Urinary bladder (tissue), 3 donors: ENCODE measurements at regions not wholly inside any gene's neighbourhood (a gene's known extent, or its start where the extent isn't known, plus 50 kb on each side); places are given as distances from the start of the nearest gene placed in this dataset.

Experiments used
- DNase-seq: peaks from one replicate; pipeline ENCODE4 v3.0.0-alpha.2; 2015; ENCODE audit errors: extremely low spot score
- H3K27ac ChIP-seq: one replicate; pipeline ENCODE4 v1.5.1; 2013; ENCODE audit warnings: low read depth, mild to moderate bottlenecking, moderate library complexity
- H3K36me3 ChIP-seq: one replicate; pipeline ENCODE4 v1.6.1; 2013; ENCODE audit warnings: mild to moderate bottlenecking, moderate library complexity; ENCODE audit not compliant: insufficient read depth
- H3K4me1 ChIP-seq: one replicate; pipeline ENCODE4 v1.6.1; 2013; ENCODE audit warnings: mild to moderate bottlenecking, moderate library complexity; ENCODE audit not compliant: insufficient read depth
- H3K4me3 ChIP-seq: one replicate; pipeline ENCODE4 v1.5.1; 2013; ENCODE audit warnings: low read depth, low read length
- WGBS: extraction: QIAGEN DNeasy Blood & Tissue Kit; methylation state at CpG from one replicate; pipeline ENCODE4 v1.1.7; 2013; 5-methylcytosine and 5-hydroxymethylcytosine counted together
- donor health status: healthy with polysubstance abuse.
- donor health status: healthy.

DNA sequence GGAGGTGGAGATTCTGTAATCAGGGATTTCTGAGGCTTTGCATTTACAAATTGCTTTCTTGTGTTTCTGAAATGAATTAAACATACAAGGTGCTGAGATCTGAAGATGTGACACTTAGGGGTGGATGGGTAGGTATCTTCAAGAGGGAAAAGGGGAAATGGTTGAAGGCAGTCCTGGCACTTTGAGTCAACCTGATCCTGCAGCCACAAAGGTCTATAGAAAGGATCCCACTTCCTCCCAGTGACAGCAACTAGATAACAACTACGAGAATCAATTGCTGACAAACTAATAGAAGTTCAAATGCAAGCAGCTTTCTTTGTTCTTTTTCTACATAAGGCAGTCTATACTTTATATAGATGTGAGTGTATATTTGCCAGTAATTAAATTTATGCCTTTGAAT is 553.3 kb downstream of the MDFIC start:
- Histone ChIP-seq H3K4me1 (no peaks in the 10 kb centered on the region), H3K27ac (no peak overlapping the region), H3K4me3 (no peak overlapping the region), H3K36me3 (no peaks in the 10 kb centered on the region)
- DNase-seq: no peak
- WGBS: 73% methylated on average over 1 of the region's 1 CpG

DNA sequence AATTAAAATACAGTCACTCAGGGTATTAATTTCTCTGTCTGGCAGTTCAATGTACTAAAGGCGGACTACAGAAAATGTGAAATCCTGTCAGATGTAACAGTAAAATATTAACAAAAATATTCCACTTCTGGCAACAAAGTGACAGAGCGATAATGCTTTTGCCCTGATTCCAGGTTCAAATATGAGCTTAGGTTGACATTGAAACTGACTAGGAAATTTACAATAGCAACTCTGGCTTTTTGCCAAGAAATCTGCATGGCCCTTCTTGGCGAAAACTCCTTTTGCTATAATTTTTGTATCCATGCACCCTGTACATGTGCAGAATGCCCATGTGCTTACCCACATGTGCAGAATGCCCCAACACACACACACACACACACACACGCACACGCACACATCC is 552.2 kb downstream of the MDFIC start:
- no peak overlapping the region for H3K4me3 ChIP-seq
- no peak overlapping the region for H3K27ac ChIP-seq
- no peak for DNase-seq
- no peaks in the 10 kb centered on the region for H3K36me3 ChIP-seq
- WGBS: 93% methylated on average over 5 of the region's 5 CpGs
- H3K4me1 ChIP-seq: no peaks in the 10 kb centered on the region

DNA sequence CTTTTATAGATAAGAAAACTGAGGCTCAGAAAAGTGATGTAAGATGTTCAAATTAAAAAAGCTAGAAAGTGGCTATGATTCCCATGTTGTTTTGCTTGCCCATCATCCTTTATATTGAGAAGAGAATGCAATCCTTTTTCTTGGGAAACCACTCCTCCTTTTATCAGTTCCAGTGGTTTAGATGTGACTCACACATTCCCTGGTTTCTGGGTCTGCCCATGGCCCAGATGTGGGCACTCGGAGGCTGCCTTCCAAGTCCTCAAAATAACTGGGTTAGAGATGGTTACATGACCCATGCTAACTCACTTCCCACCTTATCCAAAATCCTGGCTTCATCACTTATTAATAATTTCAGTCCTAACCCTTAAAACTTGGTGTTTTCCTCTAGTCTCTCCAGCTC is 550.0 kb downstream of the MDFIC start:
- Histone ChIP-seq H3K4me1 (no peaks in the 10 kb centered on the region), H3K36me3 (no peaks in the 10 kb centered on the region), H3K27ac (no peak overlapping the region), H3K4me3 (no peak overlapping the region)
- 87% methylated on average over 1 of the region's 1 CpG for WGBS
- DNase-seq: no peak

- Histone ChIP-seq H3K4me3 (no peak overlapping the region), H3K27ac (no peak overlapping the region), H3K4me1 (peaks cover 2% of the 10 kb centered on the region), H3K36me3 (no peaks in the 10 kb centered on the region)
- DNase-seq: no peak
- WGBS: 94% methylated on average over 3 of the region's 3 CpGs
Measured at GRCh38 chr7:115462301-115463015, 540.6 kb downstream of the MDFIC start.

DNA sequence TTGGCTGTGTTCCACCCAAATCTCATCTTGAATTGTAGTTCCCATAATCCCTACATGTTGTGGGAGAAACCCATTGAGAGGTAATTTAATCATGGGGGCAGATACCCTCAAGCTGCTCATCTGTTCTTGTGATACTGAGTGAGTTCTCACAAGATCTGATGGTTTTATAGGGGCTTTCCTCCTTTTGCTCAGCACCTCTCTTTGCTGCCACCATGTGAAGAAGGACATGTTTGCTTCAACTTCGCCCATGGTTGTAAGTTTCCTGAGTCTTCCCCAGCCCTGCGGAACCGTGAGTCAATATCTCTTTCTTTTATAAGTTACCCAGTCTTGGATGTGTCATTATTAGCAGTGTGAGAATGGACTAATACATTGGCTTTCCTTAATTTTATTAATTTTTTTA is 527.8 kb downstream of the MDFIC start:
- H3K4me3 ChIP-seq: no peak overlapping the region
- no peaks in the 10 kb centered on the region for H3K36me3 ChIP-seq
- 79% methylated on average over 3 of the region's 3 CpGs for WGBS
- H3K4me1 ChIP-seq: no peaks in the 10 kb centered on the region
- no peak overlapping the region for H3K27ac ChIP-seq
- DNase-seq: no peak

- Histone ChIP-seq H3K4me1 (no peaks in the 10 kb centered on the region), H3K27ac (no peak overlapping the region), H3K36me3 (no peaks in the 10 kb centered on the region), H3K4me3 (no peak overlapping the region)
- 90% methylated on average over 2 of the region's 2 CpGs for WGBS
- no peak for DNase-seq
Measured at GRCh38 chr7:115447495-115447894, 525.6 kb downstream of the MDFIC start.

DNA sequence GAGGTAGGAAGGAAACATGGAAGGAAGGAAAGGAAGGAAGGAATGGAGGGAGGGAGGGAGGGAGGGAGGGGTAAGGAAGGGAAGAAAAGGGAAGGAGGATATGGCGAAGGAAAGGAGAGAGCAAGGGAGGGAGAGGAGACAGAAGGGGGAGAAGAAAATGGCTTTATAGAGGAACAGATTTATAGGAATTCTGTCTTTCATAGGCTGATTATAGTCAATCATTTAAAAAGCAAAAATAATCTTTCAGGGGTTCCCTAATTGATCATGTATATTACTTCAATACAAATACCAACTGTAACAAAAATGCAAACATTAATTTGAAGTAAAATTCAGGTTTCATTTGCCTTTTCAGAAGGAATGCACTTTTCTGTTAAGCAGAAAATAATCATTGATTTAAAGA is 519.1 kb downstream of the MDFIC start:
- H3K4me3 ChIP-seq: no peak overlapping the region
- no peak for DNase-seq
- WGBS: 92% methylated on average over 1 of the region's 1 CpG
- no peaks in the 10 kb centered on the region for H3K4me1 ChIP-seq
- H3K36me3 ChIP-seq: no peaks in the 10 kb centered on the region
- no peak overlapping the region for H3K27ac ChIP-seq

DNA sequence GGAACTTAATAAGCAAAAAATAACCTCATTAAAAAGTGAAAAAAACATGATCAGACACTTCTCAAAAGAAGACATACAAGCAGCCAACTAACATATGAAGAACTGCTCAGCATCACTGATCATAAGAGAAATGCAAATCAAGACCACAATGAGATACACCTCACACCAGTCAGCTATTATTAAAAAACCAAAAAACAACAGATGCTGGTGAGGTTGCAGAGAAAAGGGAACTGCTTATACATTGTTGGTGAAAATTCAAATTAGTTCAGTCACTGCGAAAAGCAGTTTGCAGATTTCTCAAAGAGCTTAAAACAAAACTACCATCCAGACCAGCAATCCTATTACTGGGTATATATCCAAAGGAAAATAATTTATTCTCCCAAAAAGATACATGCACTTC is 513.3 kb downstream of the MDFIC start:
- WGBS: 97% methylated on average over 1 of the region's 1 CpG
- Histone ChIP-seq H3K27ac (no peak overlapping the region), H3K4me3 (no peak overlapping the region), H3K4me1 (no peaks in the 10 kb centered on the region), H3K36me3 (no peaks in the 10 kb centered on the region)
- DNase-seq: no peak

DNA sequence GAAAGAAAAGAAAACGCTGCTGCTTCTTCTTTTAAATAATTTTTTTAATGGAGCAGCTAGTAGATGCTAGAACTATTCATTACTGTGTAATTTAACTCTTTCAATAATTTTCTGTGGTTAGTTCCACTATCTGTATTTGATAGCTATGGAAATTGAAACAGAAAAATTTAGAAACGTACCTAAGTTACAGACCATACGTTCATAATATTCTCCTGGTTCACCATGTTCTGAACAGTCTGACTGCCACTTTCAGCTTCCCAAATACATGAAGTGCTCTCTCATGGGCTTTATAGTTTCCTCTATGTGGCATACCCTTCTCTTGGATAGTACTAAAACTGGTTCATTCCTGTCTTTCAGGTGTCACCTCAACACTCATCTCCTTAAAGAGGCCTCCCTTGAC is 508.0 kb downstream of the MDFIC start:
- Histone ChIP-seq H3K4me1 (no peaks in the 10 kb centered on the region), H3K36me3 (no peaks in the 10 kb centered on the region), H3K4me3 (no peak overlapping the region), H3K27ac (no peak overlapping the region)
- 88% methylated on average over 3 of the region's 3 CpGs for whole genome bisulfite sequencing
- DNase-seq: no peak

DNA sequence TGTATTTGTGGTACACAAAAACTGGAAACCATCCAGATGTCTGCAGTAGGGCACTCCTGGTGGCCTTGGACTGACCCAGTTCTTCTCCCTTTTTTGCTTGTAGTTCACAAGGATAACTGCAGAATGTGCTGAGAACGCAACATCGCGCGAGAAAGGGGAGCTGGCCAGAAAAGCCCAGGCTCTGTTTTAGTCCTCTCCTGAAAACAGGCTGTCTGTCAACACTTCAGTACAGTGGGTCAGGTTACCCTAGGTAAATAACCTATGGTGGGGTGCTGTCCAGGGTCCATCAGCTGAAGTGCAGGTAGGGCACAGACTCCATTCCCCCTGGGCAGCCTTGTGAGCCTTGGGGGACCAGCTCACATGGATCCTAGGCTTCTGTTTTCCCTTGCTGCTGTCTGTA is 495.8 kb downstream of the MDFIC start:
- DNase-seq: no peak
- Histone ChIP-seq H3K36me3 (no peaks in the 10 kb centered on the region), H3K4me1 (no peaks in the 10 kb centered on the region), H3K27ac (no peak overlapping the region), H3K4me3 (no peak overlapping the region)
- WGBS: 81% methylated on average over 4 of the region's 4 CpGs

- H3K36me3 ChIP-seq: no peaks in the 10 kb centered on the region
Measured at GRCh38 chr7:115410972-115411686, 489.2 kb downstream of the MDFIC start.

DNA sequence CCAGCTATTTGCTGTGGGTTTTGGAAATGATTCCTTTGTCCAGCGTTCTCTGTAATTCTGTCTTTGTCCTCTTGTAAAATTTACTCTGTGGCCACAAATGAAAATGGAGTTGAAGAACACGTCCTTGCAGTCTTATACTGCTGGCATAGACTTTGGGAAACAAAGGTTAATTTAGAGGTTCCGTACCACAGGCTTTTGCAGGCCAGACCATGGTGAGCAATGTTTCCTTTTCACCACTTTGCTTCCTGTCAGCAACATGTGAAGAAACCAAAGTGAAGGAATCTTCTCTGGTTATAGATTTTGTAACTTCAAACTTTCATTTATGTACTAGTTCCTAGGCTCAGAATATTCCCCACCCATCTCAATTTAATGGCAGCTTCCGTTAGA is 488.5 kb downstream of the MDFIC start:
- no peaks in the 10 kb centered on the region for H3K4me1 ChIP-seq
- WGBS: 85% methylated on average over 4 of the region's 4 CpGs
- DNase-seq: no peak
- no peak overlapping the region for H3K4me3 ChIP-seq
- no peaks in the 10 kb centered on the region for H3K36me3 ChIP-seq
- no peak overlapping the region for H3K27ac ChIP-seq

More at GRCh38 chr7:115410972-115411686, 489.2 kb downstream of the MDFIC start:
- no peaks in the 10 kb centered on the region for H3K4me1 ChIP-seq
- no peak overlapping the region for H3K27ac ChIP-seq
- 93% methylated on average over 3 of the region's 3 CpGs for WGBS
- no peak overlapping the region for H3K4me3 ChIP-seq
- no peak for DNase-seq

DNA sequence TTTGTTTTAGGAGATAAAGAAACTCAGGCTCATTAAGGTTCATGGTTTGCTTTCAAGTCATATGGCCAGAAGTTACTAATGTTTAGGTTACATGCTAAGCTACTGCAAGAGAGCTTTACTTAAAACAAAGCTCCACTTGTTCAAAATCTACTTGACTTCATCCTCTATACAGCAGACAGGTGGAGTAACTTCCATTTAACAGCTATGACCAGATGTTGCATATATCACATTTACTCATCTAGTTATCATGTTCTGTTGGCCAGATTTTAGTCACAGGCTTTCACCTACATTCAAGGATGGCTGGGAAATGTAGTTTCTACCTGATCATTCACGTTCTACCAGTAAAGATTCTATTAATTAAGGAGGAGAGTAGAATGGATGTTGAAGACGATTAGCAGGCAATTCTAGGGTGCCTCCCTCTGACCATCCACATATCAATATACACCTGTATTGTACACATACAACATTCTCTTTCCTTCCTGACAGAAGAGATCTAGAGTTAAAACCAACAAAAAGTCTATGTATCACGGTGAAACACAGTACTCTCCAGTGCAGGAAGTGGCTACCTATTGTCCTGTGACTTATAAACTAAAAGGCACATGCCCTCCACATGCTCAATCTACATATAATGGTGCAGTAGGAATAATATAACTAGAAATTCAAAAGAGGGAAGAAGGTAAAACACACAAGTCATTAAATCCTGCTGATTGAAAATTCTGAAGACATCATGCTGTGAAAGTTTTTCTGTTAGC is 488.0 kb downstream of the MDFIC start:
- WGBS: 85% methylated on average over 3 of the region's 3 CpGs
- Histone ChIP-seq H3K27ac (no peak overlapping the region), H3K4me1 (no peaks in the 10 kb centered on the region), H3K36me3 (no peaks in the 10 kb centered on the region), H3K4me3 (no peak overlapping the region)
- no peak for DNase-seq

DNA sequence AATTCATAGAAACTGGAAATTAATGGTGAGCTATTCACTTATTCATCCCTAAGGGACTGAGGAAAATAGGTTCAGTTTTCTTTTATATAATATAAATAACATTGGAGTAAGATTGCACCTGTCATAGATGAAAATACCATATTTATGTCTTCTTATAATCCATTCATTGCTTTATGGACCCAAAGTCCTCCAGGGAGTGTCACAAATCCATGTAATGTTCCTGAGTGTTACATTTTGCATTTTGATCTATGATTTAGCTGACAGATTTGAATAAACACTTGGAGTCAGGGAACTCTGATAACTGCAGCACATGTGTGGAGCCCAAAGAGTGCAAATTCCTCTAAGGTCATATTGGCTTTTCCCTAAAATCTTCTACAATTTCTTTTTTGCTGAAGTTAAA is 484.3 kb downstream of the MDFIC start:
- Histone ChIP-seq H3K4me3 (no peak overlapping the region), H3K27ac (no peak overlapping the region), H3K36me3 (no peaks in the 10 kb centered on the region), H3K4me1 (no peaks in the 10 kb centered on the region)
- no peak for DNase-seq
